Ramos (cell line): ENCODE measurements at regions not wholly inside any gene's neighbourhood (a gene's known extent, or its start where the extent isn't known, plus 50 kb on each side); places are given as distances from the start of the nearest gene placed in this dataset.
"Not testable (repeated sequence)": the region's sequence is repeated elsewhere in the genome, so short reads cannot be mapped to it uniquely, and the experiment has no call there.

Source experiments
- in situ Hi-C: fragments of 300-500 bp; cut with MboI; formaldehyde crosslinking; loops from one replicate; pipeline ENCODE4 v1.14.3; 2022; ENCODE audit warnings: low sequenced_read_pairs; ENCODE audit not compliant: unreplicated experiment

- in situ Hi-C loops, result no loop called here
Measured at GRCh38 chr12:89289720-89290119, 62.6 kb downstream of the DUSP6 start.

- in situ Hi-C loops, result no loop called here
Measured at GRCh38 chr12:89288959-89289358, 63.3 kb downstream of the DUSP6 start.

- in situ Hi-C loops, result no loop called here
Measured at GRCh38 chr12:89286501-89286900, 65.8 kb downstream of the DUSP6 start.

GRCh38 chr12:89281539-89281867 is 70.8 kb downstream of the DUSP6 start:
- in situ Hi-C loops, result no loop called here

GRCh38 chr12:89280833-89281538 is 71.3 kb downstream of the DUSP6 start:
- in situ Hi-C loops, result no loop called here

GRCh38 chr12:89279499-89279898 is 72.8 kb downstream of the DUSP6 start:
- in situ Hi-C loops, result no loop called here

GRCh38 chr12:89278862-89279261 is 73.4 kb downstream of the DUSP6 start:
- in situ Hi-C loops, result no loop called here

- in situ Hi-C loops, result no loop called here
Measured at GRCh38 chr12:89278169-89278568, 74.1 kb downstream of the DUSP6 start.

- in situ Hi-C loops, result no loop called here
Measured at GRCh38 chr12:89276860-89277259, 75.4 kb downstream of the DUSP6 start.

- in situ Hi-C loops, result no loop called here
Measured at GRCh38 chr12:89273525-89273924, 78.8 kb downstream of the DUSP6 start.

- in situ Hi-C loops, result no loop called here
Measured at GRCh38 chr12:89270548-89270947, 81.8 kb downstream of the DUSP6 start.

GRCh38 chr12:89269174-89269573 is 83.1 kb downstream of the DUSP6 start:
- in situ Hi-C loops, result no loop called here

- in situ Hi-C loops, result no loop called here
Measured at GRCh38 chr12:89267404-89267803, 84.9 kb downstream of the DUSP6 start.

GRCh38 chr12:89266574-89267188 is 85.6 kb downstream of the DUSP6 start:
- in situ Hi-C loops, result not testable (repeated sequence)

- in situ Hi-C loops, result no loop called here
Measured at GRCh38 chr12:89264837-89265236, 87.5 kb downstream of the DUSP6 start.

- in situ Hi-C loops, result no loop called here
Measured at GRCh38 chr12:89263900-89264299, 88.4 kb downstream of the DUSP6 start.

- in situ Hi-C loops, result no loop called here
Measured at GRCh38 chr12:89262855-89263552, 89.3 kb downstream of the DUSP6 start.

- in situ Hi-C loops, result no loop called here
Measured at GRCh38 chr12:89261982-89262381, 90.3 kb downstream of the DUSP6 start.

GRCh38 chr12:89260841-89261637 is 91.3 kb downstream of the DUSP6 start:
- in situ Hi-C loops, result no loop called here

- in situ Hi-C loops, result no loop called here
Measured at GRCh38 chr12:89259821-89260220, 92.5 kb downstream of the DUSP6 start.
